ENCODE measurements at regions not wholly inside any gene's neighbourhood (a gene's known extent, or its start where the extent isn't known, plus 50 kb on each side); places are given as distances from the start of the nearest gene placed in this dataset.

- Histone ChIP-seq H2AFZ (ENCODE audit: low read depth, low read length, severe bottlenecking) (no peak overlapping the region), H3K79me2 (ENCODE audit: insufficient read depth, low read length) (no peaks in the 10 kb centered on the region), H3K9ac (ENCODE audit: low read length) (no peak overlapping the region), H3K9me2 (replicated peaks; ENCODE audit: insufficient read depth, low read length) (no peaks in the 10 kb centered on the region), H3K36me3 (ENCODE audit: low read length) (no peaks in the 10 kb centered on the region), H4K20me1 (ENCODE audit: low read depth, low read length) (no peaks in the 10 kb centered on the region), H3K9me3 (ENCODE audit: insufficient read depth, low read length) (no peaks in the 10 kb centered on the region), H3K4me2 (ENCODE audit: low read depth, low read length, poor library complexity, severe bottlenecking) (no peak overlapping the region), H3F3A (ENCODE audit: insufficient read depth) (no peaks in the 10 kb centered on the region), H3K27me3 (ENCODE audit: low read length) (no peaks in the 10 kb centered on the region), H3K27ac (ENCODE audit: low read depth, low read length) (no peak overlapping the region), H3K4me3 (ENCODE audit: insufficient read depth, low read length, poor library complexity, severe bottlenecking) (no peak overlapping the region)
- TF ChIP-seq EZH2phosphoT487 (conservative IDR thresholded peaks at IDR 0.05; ENCODE audit: low read length), result no peak
- TF ChIP-seq CTCF (IDR thresholded peaks at IDR 0.05; ENCODE audit: insufficient read depth, low read length, poor library complexity, severe bottlenecking), result no peak
Observed at GRCh38 chr1:199194862-199195261, 556.0 kb downstream of the PTPRC start.

- no peaks in the 10 kb centered on the region for H4K20me1 ChIP-seq (ENCODE audit: low read depth, low read length)
- no peaks in the 10 kb centered on the region for H3K27me3 ChIP-seq (ENCODE audit: low read length)
- no peak overlapping the region for H3K4me3 ChIP-seq (ENCODE audit: insufficient read depth, low read length, poor library complexity, severe bottlenecking)
- H3K9me2 ChIP-seq (replicated peaks; ENCODE audit: insufficient read depth, low read length), result no peaks in the 10 kb centered on the region
- H3K27ac ChIP-seq (ENCODE audit: low read depth, low read length), result no peak overlapping the region
- no peak overlapping the region for H3K9ac ChIP-seq (ENCODE audit: low read length)
- TF ChIP-seq CTCF (IDR thresholded peaks at IDR 0.05; ENCODE audit: insufficient read depth, low read length, poor library complexity, severe bottlenecking), result no peak
- no peak for TF ChIP-seq EZH2phosphoT487 (conservative IDR thresholded peaks at IDR 0.05; ENCODE audit: low read length)
- H2AFZ ChIP-seq (ENCODE audit: low read depth, low read length, severe bottlenecking), result no peak overlapping the region
- H3F3A ChIP-seq (ENCODE audit: insufficient read depth), result no peaks in the 10 kb centered on the region
- no peaks in the 10 kb centered on the region for H3K36me3 ChIP-seq (ENCODE audit: low read length)
- H3K4me2 ChIP-seq (ENCODE audit: low read depth, low read length, poor library complexity, severe bottlenecking), result no peak overlapping the region
- H3K9me3 ChIP-seq (ENCODE audit: insufficient read depth, low read length), result no peaks in the 10 kb centered on the region
- H3K79me2 ChIP-seq (ENCODE audit: insufficient read depth, low read length), result no peaks in the 10 kb centered on the region
Observed at GRCh38 chr1:199197695-199198094, 558.9 kb downstream of the PTPRC start.

- Histone ChIP-seq H3K9me2 (replicated peaks; ENCODE audit: insufficient read depth, low read length) (no peaks in the 10 kb centered on the region), H3K79me2 (ENCODE audit: insufficient read depth, low read length) (no peaks in the 10 kb centered on the region), H3K4me2 (ENCODE audit: low read depth, low read length, poor library complexity, severe bottlenecking) (no peak overlapping the region), H3F3A (ENCODE audit: insufficient read depth) (no peaks in the 10 kb centered on the region), H3K36me3 (ENCODE audit: low read length) (no peaks in the 10 kb centered on the region), H3K9me3 (ENCODE audit: insufficient read depth, low read length) (no peaks in the 10 kb centered on the region), H2AFZ (ENCODE audit: low read depth, low read length, severe bottlenecking) (no peak overlapping the region), H3K4me3 (ENCODE audit: insufficient read depth, low read length, poor library complexity, severe bottlenecking) (no peak overlapping the region), H3K27me3 (ENCODE audit: low read length) (no peaks in the 10 kb centered on the region), H3K9ac (ENCODE audit: low read length) (no peak overlapping the region), H3K27ac (ENCODE audit: low read depth, low read length) (no peak overlapping the region), H4K20me1 (ENCODE audit: low read depth, low read length) (no peaks in the 10 kb centered on the region)
- TF ChIP-seq EZH2phosphoT487 (conservative IDR thresholded peaks at IDR 0.05; ENCODE audit: low read length) (no peak), CTCF (IDR thresholded peaks at IDR 0.05; ENCODE audit: insufficient read depth, low read length, poor library complexity, severe bottlenecking) (no peak)
Observed at GRCh38 chr1:199202331-199202730, 563.5 kb downstream of the PTPRC start.
